ENCODE measurements at regions not wholly inside any gene's neighbourhood (a gene's known extent, or its start where the extent isn't known, plus 50 kb on each side); places are given as distances from the start of the nearest gene placed in this dataset.

DNA sequence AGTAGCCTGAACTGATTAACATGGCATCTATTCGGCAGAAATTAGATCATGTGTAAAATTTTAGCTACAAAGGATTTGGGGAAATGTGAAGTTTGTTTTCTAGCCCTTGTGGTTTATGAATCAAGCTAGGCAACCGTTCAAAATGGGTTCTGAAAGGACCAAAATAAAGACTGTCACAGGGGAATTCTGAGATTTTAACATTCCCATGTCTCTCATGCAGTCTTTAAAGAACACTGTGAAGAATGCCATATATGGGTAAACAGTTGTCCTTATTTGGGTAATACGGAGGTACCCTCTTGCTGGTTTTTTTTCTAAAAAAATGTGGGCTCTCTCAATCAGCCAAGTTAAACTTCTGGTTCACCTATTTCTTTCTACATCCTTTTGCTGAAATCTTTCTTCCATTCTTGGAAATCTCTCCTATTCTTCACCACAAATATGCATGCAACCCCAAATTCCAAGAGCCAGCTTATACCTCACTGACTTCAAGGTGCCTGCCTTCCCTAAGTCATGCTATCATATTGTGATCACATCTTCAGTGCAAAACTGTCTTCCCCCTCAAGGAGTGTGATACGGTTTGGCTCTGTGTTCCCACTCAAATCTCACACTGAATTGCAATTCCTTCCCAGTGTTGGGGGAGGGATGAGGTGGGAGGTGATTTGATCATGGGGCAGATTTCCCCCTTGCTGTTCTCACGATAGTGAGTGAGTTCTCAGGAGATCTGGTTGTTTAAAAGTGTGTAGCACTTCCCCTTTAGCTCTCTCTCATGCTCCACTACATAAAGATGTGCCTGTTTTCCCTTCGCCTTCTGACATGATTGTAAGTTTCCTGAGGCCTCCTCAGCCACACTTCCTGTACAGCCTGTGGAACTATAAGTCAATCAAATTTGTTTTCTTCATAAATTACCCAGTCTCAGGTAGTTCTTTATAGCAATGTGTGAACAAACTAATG lies 308.7 kb downstream of the TTLL7 start (continued):
- no peak for TF ChIP-seq POLR2A (IDR thresholded peaks at IDR 0.05; ENCODE audit: low read depth, low read length)

- H3K27me3 ChIP-seq (ENCODE audit: control insufficient read depth, insufficient read depth, low read length), result no peaks in the 10 kb centered on the region
- no peaks in the 10 kb centered on the region for H3K36me3 ChIP-seq (ENCODE audit: control insufficient read depth, insufficient read depth, low read length)
- no peak overlapping the region for H2BK20ac ChIP-seq (ENCODE audit: low read depth, low read length)
- no peak for TF ChIP-seq CHD1 (IDR thresholded peaks at IDR 0.05; ENCODE audit: low read depth, low read length)
- no peak for TF ChIP-seq POLR2A (IDR thresholded peaks at IDR 0.05; ENCODE audit: low read depth, low read length)
- TF ChIP-seq, protein P1, sequence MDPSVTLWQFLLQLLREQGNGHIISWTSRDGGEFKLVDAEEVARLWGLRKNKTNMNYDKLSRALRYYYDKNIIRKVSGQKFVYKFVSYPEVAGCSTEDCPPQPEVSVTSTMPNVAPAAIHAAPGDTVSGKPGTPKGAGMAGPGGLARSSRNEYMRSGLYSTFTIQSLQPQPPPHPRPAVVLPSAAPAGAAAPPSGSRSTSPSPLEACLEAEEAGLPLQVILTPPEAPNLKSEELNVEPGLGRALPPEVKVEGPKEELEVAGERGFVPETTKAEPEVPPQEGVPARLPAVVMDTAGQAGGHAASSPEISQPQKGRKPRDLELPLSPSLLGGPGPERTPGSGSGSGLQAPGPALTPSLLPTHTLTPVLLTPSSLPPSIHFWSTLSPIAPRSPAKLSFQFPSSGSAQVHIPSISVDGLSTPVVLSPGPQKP (IDR thresholded peaks at IDR 0.05; ENCODE audit: borderline replicate concordance, low read depth, low read length), result no peak
- H3K9ac ChIP-seq (ENCODE audit: low read depth, low read length), result no peak overlapping the region
- ATAC-seq (ENCODE audit: low read depth) (no peak), DNase-seq (no peak)
- intact Hi-C loops (cut with micrococcal nuclease) (no loop called here), dilution Hi-C loops (cut with HindIII; ENCODE audit: low sequenced_read_pairs, unreplicated experiment) (no loop called here), in situ Hi-C loops (cut with MboI; ENCODE audit: low sequenced_read_pairs) (no loop called here)
- H2AK5ac ChIP-seq (ENCODE audit: low read depth, low read length), result no peak overlapping the region
- ChIA-PET CTCF (no interaction called here), POLR2A (ENCODE audit: unreplicated experiment) (no interaction called here)
- H3K4me2 ChIP-seq (ENCODE audit: low read depth, low read length), result no peak overlapping the region
- no peak overlapping the region for H3K56ac ChIP-seq (ENCODE audit: extremely low read depth, insufficient read depth, low read length)
- H4K5ac ChIP-seq (ENCODE audit: low read depth, low read length), result no peak overlapping the region
- H3K4me3 ChIP-seq (ENCODE audit: insufficient read depth, low read depth, low read length), result no peak overlapping the region
- H2BK120ac ChIP-seq (ENCODE audit: low read depth, low read length), result no peak overlapping the region
- 50% methylated on average over 1 of the region's 2 CpGs; no CpG with 5 or more reads in 1 of the 2 experiments for WGBS, 2 experiments (ENCODE audit: extremely low coverage in 2 of 2, insufficient read length in 1 of 2)
- H3K27ac ChIP-seq (ENCODE audit: insufficient read depth, low read length), result no peak overlapping the region
- no peak overlapping the region for H3K23ac ChIP-seq (ENCODE audit: low read depth, low read length)
- H2AFZ ChIP-seq (replicated peaks; ENCODE audit: low read length, poor library complexity), result no peak overlapping the region
- H3K4me1 ChIP-seq (ENCODE audit: control insufficient read depth, insufficient read depth, low read length), result no peaks in the 10 kb centered on the region
- H2AK9ac ChIP-seq (replicated peaks; ENCODE audit: low read depth, low read length, poor library complexity), result no peak overlapping the region
- no peaks in the 10 kb centered on the region for H3K9me3 ChIP-seq (ENCODE audit: control insufficient read depth, insufficient read depth, low read length)
- H2BK15ac ChIP-seq (ENCODE audit: low read depth, low read length), result no peak overlapping the region
- no peak overlapping the region for H3K18ac ChIP-seq (ENCODE audit: low read depth, low read length)
- H3K14ac ChIP-seq (replicated peaks; ENCODE audit: low read depth, low read length), result no peak overlapping the region
- H3K4ac ChIP-seq (ENCODE audit: low read depth, low read length), result no peak overlapping the region
- no peak overlapping the region for H2BK5ac ChIP-seq (ENCODE audit: low read depth, low read length, poor library complexity, severe bottlenecking)
- no TSS peak for BruUV-seq (replicated peaks)
- no peaks in the 10 kb centered on the region for H3K79me1 ChIP-seq (ENCODE audit: low read depth in 1 of 2, low read length in 2 of 2)
- no peak overlapping the region for H4K91ac ChIP-seq (ENCODE audit: insufficient read depth, low read depth, low read length)
- no peaks in the 10 kb centered on the region for H4K20me1 ChIP-seq (ENCODE audit: insufficient read depth, low read length)
- no peaks in the 10 kb centered on the region for H3K9me1 ChIP-seq (ENCODE audit: insufficient read depth, low read length)
- H4K8ac ChIP-seq (ENCODE audit: low read depth in 2 of 2, low read length in 2 of 2), result no peak overlapping the region
Observed at GRCh38 chr1:83682132-83682531, 316.8 kb downstream of the TTLL7 start.
